ENCODE measurements at regions not wholly inside any gene's neighbourhood (a gene's known extent, or its start where the extent isn't known, plus 50 kb on each side); places are given as distances from the start of the nearest gene placed in this dataset.

DNA sequence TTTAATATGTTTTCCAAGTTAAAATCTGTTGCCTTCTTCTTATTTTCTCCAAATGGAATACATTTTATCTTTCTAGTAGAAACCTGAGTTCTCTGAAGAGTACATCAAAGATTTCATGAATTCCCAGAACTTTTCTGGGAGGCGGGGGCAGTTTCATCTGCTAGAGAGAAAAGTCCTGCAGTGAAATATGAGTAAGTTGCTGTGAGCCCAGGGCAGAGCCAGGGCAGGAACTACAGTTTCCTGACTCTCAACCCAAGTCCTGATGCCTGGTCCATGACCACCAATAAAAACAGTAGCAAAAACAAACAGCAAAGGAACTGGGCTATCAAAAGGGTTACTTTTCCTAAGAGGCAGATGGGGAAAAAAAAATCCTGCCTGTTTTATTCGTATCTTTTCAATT, 239.4 kb upstream of the CTSO start:
- peaks cover 23% of the 10 kb centered on the region for H3K4me1 Mint-ChIP-seq (ENCODE audit: low read depth)
- H3K4me3 Mint-ChIP-seq, result no peak overlapping the region
- no peak for DNase-seq
- H3K27me3 Mint-ChIP-seq (ENCODE audit: insufficient read depth), result no peaks in the 10 kb centered on the region; the same call in 1 of the 2 replicates
- no peak for TF ChIP-seq CTCF (IDR thresholded peaks at IDR 0.05)
- H3K36me3 Mint-ChIP-seq (ENCODE audit: low read depth), result no peaks in the 10 kb centered on the region
- no peak overlapping the region for H3K27ac Mint-ChIP-seq
- no peaks in the 10 kb centered on the region for H3K9me3 Mint-ChIP-seq

- Mint-ChIP-seq H3K27me3 (ENCODE audit: insufficient read depth) (no peaks in the 10 kb centered on the region), H3K4me3 (no peak overlapping the region), H3K36me3 (ENCODE audit: low read depth) (no peaks in the 10 kb centered on the region), H3K4me1 (ENCODE audit: low read depth) (peaks cover 23% of the 10 kb centered on the region), H3K9me3 (no peaks in the 10 kb centered on the region), H3K27ac (no peak overlapping the region)
- no peak for DNase-seq
- no peak for TF ChIP-seq CTCF (IDR thresholded peaks at IDR 0.05)
These were observed 238.4 kb upstream of the CTSO start for GRCh38 chr4:156192033-156192432.

DNA sequence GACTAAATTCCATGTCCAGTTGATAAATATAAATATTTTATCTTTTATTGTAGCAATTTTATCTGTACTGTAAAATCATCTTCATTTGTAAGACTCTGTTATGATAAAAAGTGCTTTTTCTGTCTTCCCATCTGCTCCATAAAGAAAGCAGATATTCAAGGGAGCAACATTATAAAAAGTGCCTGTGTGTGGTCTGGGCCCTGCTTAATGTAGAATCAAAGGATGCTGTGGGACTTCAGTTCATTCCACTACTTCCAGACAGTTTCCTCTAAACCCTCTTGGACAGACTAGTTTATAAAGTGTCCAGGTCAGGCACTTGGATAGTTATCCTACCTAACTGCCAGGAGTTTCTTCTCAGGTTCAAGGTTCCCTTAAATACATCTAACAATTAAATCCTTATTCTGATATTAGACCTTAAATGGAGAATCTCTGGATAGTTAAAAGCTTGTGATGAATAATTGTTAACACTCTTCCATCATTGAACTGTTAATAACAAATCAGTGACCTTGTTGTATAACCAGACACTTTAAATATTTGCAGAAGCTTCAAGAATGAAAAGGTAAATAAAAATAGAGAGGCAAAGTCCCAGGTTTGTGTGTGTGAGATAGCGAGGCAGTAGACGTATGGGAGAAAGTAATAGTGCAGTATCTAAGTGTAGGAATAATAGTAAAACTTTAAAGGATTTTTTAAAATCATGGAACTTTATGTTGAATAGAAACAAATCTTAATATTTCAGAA, 237.5 kb upstream of the CTSO start:
- no peak overlapping the region for H3K27ac Mint-ChIP-seq
- no peaks in the 10 kb centered on the region for H3K27me3 Mint-ChIP-seq (ENCODE audit: insufficient read depth)
- TF ChIP-seq CTCF (IDR thresholded peaks at IDR 0.05), result no peak
- H3K36me3 Mint-ChIP-seq (ENCODE audit: low read depth), result no peaks in the 10 kb centered on the region
- H3K4me3 Mint-ChIP-seq, result no peak overlapping the region
- H3K9me3 Mint-ChIP-seq, result no peaks in the 10 kb centered on the region
- peaks cover 23% of the 10 kb centered on the region for H3K4me1 Mint-ChIP-seq (ENCODE audit: low read depth)
- DNase-seq, result no peak

DNA sequence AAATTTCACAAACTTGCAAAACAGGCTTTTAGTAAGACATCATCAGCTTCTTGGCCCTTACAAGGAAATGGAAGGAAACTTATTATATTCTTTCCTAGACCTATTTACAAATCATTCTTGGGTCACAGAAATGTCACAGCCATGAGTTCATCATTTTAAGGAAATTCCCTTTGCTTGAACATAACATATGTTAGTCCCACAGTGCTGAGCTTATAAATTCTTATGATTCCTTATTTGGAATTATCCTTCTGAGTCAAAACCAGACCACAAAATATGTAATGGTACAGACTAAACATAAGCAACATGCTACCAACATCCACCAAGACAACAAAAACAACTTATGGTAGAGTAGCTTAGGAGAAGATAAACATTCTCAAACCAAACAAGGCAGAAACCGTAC, 236.9 kb upstream of the CTSO start:
- Mint-ChIP-seq H3K9me3 (no peaks in the 10 kb centered on the region), H3K36me3 (ENCODE audit: low read depth) (no peaks in the 10 kb centered on the region), H3K4me1 (ENCODE audit: low read depth) (peaks cover 23% of the 10 kb centered on the region), H3K27ac (no peak overlapping the region), H3K4me3 (no peak overlapping the region), H3K27me3 (ENCODE audit: insufficient read depth) (no peaks in the 10 kb centered on the region)
- TF ChIP-seq CTCF (IDR thresholded peaks at IDR 0.05), result no peak
- DNase-seq, result peak; percentile 33

GRCh38 chr4:156188596-156188995, 234.9 kb upstream of the CTSO start:
- no peak for DNase-seq
- no peak for TF ChIP-seq CTCF (IDR thresholded peaks at IDR 0.05)

More at GRCh38 chr4:156188596-156188995, 234.9 kb upstream of the CTSO start:
- H3K4me3 Mint-ChIP-seq, result no peak overlapping the region
- H3K9me3 Mint-ChIP-seq, result no peaks in the 10 kb centered on the region
- H3K27ac Mint-ChIP-seq, result no peak overlapping the region
- H3K4me1 Mint-ChIP-seq (ENCODE audit: low read depth), result peaks cover 17% of the 10 kb centered on the region
- no peaks in the 10 kb centered on the region for H3K27me3 Mint-ChIP-seq (ENCODE audit: insufficient read depth)
- no peaks in the 10 kb centered on the region for H3K36me3 Mint-ChIP-seq (ENCODE audit: low read depth)

Measured in HFFc6 (cell line).